ENCODE measurements at regions not wholly inside any gene's neighbourhood (a gene's known extent, or its start where the extent isn't known, plus 50 kb on each side); places are given as distances from the start of the nearest gene placed in this dataset.

GRCh38 chr10:113357681-113358300, 195.1 kb upstream of the HABP2 start:
- H3K27ac Mint-ChIP-seq, result no peak overlapping the region
- peak; percentile 37 for DNase-seq (ENCODE audit: low spot score)

More at GRCh38 chr10:113357681-113358300, 195.1 kb upstream of the HABP2 start:
- Histone ChIP-seq H3K79me2 (replicated peaks; ENCODE audit: insufficient read depth) (no peaks in the 10 kb centered on the region), H3F3A (replicated peaks; ENCODE audit: low read depth) (no peaks in the 10 kb centered on the region), H4K20me1 (replicated peaks; ENCODE audit: insufficient read depth) (no peaks in the 10 kb centered on the region), H3K27me3 (ENCODE audit: insufficient read depth) (no peaks in the 10 kb centered on the region), H3K4me3 (no peak overlapping the region), H3K27ac (ENCODE audit: low read depth) (no peak overlapping the region), H3K36me3 (ENCODE audit: insufficient read depth) (no peaks in the 10 kb centered on the region), H3K4me1 (ENCODE audit: insufficient read depth) (no peaks in the 10 kb centered on the region), H2AFZ (peak overlapping the region; percentile 52; the same call in 1 of the 2 replicates), H3K4me2 (no peak overlapping the region), H3K9me2 (ENCODE audit: insufficient read depth) (no peaks in the 10 kb centered on the region)
- Mint-ChIP-seq H3K27me3 (ENCODE audit: insufficient read depth, low read depth, poor library complexity) (peaks cover 7% of the 10 kb centered on the region), H3K9me3 (no peaks in the 10 kb centered on the region), H3K36me3 (ENCODE audit: low read depth) (no peaks in the 10 kb centered on the region), H3K4me1 (no peaks in the 10 kb centered on the region), H3K4me3 (no peak overlapping the region)
- no peak for TF ChIP-seq EZH2 (IDR thresholded peaks at IDR 0.05; ENCODE audit: low read depth, unreplicated experiment)
- TF ChIP-seq, protein P1, sequence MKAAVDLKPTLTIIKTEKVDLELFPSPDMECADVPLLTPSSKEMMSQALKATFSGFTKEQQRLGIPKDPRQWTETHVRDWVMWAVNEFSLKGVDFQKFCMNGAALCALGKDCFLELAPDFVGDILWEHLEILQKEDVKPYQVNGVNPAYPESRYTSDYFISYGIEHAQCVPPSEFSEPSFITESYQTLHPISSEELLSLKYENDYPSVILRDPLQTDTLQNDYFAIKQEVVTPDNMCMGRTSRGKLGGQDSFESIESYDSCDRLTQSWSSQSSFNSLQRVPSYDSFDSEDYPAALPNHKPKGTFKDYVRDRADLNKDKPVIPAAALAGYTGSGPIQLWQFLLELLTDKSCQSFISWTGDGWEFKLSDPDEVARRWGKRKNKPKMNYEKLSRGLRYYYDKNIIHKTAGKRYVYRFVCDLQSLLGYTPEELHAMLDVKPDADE (IDR thresholded peaks at IDR 0.05), result no peak
- TF ChIP-seq, protein P2, sequence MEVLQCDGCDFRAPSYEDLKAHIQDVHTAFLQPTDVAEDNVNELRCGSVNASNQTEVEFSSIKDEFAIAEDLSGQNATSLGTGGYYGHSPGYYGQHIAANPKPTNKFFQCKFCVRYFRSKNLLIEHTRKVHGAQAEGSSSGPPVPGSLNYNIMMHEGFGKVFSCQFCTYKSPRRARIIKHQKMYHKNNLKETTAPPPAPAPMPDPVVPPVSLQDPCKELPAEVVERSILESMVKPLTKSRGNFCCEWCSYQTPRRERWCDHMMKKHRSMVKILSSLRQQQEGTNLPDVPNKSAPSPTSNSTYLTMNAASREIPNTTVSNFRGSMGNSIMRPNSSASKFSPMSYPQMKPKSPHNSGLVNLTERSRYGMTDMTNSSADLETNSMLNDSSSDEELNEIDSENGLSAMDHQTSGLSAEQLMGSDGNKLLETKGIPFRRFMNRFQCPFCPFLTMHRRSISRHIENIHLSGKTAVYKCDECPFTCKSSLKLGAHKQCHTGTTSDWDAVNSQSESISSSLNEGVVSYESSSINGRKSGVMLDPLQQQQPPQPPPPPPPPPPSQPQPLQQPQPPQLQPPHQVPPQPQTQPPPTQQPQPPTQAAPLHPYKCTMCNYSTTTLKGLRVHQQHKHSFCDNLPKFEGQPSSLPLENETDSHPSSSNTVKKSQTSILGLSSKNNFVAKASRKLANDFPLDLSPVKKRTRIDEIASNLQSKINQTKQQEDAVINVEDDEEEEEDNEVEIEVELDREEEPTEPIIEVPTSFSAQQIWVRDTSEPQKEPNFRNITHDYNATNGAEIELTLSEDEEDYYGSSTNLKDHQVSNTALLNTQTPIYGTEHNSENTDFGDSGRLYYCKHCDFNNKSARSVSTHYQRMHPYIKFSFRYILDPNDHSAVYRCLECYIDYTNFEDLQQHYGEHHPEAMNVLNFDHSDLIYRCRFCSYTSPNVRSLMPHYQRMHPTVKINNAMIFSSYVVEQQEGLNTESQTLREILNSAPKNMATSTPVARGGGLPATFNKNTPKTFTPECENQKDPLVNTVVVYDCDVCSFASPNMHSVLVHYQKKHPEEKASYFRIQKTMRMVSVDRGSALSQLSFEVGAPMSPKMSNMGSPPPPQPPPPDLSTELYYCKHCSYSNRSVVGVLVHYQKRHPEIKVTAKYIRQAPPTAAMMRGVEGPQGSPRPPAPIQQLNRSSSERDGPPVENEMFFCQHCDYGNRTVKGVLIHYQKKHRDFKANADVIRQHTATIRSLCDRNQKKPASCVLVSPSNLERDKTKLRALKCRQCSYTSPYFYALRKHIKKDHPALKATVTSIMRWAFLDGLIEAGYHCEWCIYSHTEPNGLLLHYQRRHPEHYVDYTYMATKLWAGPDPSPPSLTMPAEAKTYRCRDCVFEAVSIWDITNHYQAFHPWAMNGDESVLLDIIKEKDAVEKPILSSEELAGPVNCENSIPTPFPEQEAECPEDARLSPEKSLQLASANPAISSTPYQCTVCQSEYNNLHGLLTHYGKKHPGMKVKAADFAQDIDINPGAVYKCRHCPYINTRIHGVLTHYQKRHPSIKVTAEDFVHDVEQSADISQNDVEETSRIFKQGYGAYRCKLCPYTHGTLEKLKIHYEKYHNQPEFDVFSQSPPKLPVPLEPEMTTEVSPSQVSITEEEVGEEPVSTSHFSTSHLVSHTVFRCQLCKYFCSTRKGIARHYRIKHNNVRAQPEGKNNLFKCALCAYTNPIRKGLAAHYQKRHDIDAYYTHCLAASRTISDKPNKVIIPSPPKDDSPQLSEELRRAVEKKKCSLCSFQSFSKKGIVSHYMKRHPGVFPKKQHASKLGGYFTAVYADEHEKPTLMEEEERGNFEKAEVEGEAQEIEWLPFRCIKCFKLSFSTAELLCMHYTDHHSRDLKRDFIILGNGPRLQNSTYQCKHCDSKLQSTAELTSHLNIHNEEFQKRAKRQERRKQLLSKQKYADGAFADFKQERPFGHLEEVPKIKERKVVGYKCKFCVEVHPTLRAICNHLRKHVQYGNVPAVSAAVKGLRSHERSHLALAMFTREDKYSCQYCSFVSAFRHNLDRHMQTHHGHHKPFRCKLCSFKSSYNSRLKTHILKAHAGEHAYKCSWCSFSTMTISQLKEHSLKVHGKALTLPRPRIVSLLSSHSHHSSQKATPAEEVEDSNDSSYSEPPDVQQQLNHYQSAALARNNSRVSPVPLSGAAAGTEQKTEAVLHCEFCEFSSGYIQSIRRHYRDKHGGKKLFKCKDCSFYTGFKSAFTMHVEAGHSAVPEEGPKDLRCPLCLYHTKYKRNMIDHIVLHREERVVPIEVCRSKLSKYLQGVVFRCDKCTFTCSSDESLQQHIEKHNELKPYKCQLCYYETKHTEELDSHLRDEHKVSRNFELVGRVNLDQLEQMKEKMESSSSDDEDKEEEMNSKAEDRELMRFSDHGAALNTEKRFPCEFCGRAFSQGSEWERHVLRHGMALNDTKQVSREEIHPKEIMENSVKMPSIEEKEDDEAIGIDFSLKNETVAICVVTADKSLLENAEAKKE (CRISPR knock-in tag; IDR thresholded peaks at IDR 0.05), result no peak
- no peak for TF ChIP-seq JUNB (IDR thresholded peaks at IDR 0.05; ENCODE audit: unreplicated experiment)
- no peak for TF ChIP-seq REST (IDR thresholded peaks at IDR 0.05; ENCODE audit: unreplicated experiment)
- no peak for TF ChIP-seq CTCF (conservative IDR thresholded peaks at IDR 0.05; ENCODE audit: low read depth in 2 of 2)
- TF ChIP-seq CREB1 (CRISPR knock-in tag; IDR thresholded peaks at IDR 0.05; ENCODE audit: low read depth), result no peak
- no peak for TF ChIP-seq NANOG (IDR thresholded peaks at IDR 0.05; ENCODE audit: borderline replicate concordance)
- TF ChIP-seq POLR2AphosphoS5 (IDR thresholded peaks at IDR 0.05; ENCODE audit: low read depth), result no peak
- TF ChIP-seq ZNF114 (CRISPR knock-in tag; IDR thresholded peaks at IDR 0.05), result no peak
- ATAC-seq, result peak; percentile 80
